C4-2B (cell line): ENCODE measurements at regions not wholly inside any gene's neighbourhood (a gene's known extent, or its start where the extent isn't known, plus 50 kb on each side); places are given as distances from the start of the nearest gene placed in this dataset.

Source experiments
- ZFX ChIP-seq: fragments of 450-650 bp; IDR thresholded peaks from 2 replicates; pipeline ENCODE4 v1.6.1; 2017
- TF ChIP-seq, protein P1 (sequence below): fragments of 450-650 bp; conservative IDR thresholded peaks from 2 replicates; pipeline ENCODE4 v1.5.1; 2017; ENCODE audit warnings: mild to moderate bottlenecking

- TF ChIP-seq, protein P1, sequence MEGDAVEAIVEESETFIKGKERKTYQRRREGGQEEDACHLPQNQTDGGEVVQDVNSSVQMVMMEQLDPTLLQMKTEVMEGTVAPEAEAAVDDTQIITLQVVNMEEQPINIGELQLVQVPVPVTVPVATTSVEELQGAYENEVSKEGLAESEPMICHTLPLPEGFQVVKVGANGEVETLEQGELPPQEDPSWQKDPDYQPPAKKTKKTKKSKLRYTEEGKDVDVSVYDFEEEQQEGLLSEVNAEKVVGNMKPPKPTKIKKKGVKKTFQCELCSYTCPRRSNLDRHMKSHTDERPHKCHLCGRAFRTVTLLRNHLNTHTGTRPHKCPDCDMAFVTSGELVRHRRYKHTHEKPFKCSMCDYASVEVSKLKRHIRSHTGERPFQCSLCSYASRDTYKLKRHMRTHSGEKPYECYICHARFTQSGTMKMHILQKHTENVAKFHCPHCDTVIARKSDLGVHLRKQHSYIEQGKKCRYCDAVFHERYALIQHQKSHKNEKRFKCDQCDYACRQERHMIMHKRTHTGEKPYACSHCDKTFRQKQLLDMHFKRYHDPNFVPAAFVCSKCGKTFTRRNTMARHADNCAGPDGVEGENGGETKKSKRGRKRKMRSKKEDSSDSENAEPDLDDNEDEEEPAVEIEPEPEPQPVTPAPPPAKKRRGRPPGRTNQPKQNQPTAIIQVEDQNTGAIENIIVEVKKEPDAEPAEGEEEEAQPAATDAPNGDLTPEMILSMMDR, result no peak
- no peak for TF ChIP-seq ZFX
These were observed 636.0 kb upstream of the MMS22L start for GRCh38 chr6:97919046-97919445.
